Chondrocyte (in vitro differentiated cells): ENCODE measurements at regions not wholly inside any gene's neighbourhood (a gene's known extent, or its start where the extent isn't known, plus 50 kb on each side); places are given as distances from the start of the nearest gene placed in this dataset.

Experiments
- DNase-seq: peaks from one replicate; pipeline ENCODE4 v3.0.0; 2021; ENCODE audit warnings: mixed read lengths, low spot score
- H3K27ac Mint-ChIP-seq: one replicate; pipeline ENCODE4 v1.8.0; 2021; ENCODE audit warnings: mild to moderate bottlenecking, moderate library complexity, mixed read lengths; ENCODE audit not compliant: unreplicated experiment
- H3K27me3 Mint-ChIP-seq: 2 replicates; pipeline ENCODE4 v1.8.0; 2021; ENCODE audit warnings: low read depth, mixed read lengths
- H3K36me3 Mint-ChIP-seq: 2 replicates; pipeline ENCODE4 v1.8.0; 2021; ENCODE audit warnings: low read depth, mixed read lengths
- H3K4me1 Mint-ChIP-seq: 2 replicates; pipeline ENCODE4 v1.8.0; 2021; ENCODE audit warnings: low read depth, mild to moderate bottlenecking, mixed read lengths
- H3K4me3 Mint-ChIP-seq: one replicate; pipeline ENCODE4 v1.8.0; 2021; ENCODE audit warnings: mild to moderate bottlenecking, moderate library complexity, mixed read lengths; ENCODE audit not compliant: unreplicated experiment
- H3K9me3 Mint-ChIP-seq: 2 replicates; pipeline ENCODE4 v1.8.0; 2021; ENCODE audit warnings: low read depth, mixed read lengths
- CTCF ChIP-seq: fragments of 200-600 bp; sonication (generic); IDR thresholded peaks from 2 replicates; pipeline ENCODE4 v1.5.0; 2021; ENCODE audit warnings: antibody characterized with exemption, mild to moderate bottlenecking, moderate library complexity

DNA sequence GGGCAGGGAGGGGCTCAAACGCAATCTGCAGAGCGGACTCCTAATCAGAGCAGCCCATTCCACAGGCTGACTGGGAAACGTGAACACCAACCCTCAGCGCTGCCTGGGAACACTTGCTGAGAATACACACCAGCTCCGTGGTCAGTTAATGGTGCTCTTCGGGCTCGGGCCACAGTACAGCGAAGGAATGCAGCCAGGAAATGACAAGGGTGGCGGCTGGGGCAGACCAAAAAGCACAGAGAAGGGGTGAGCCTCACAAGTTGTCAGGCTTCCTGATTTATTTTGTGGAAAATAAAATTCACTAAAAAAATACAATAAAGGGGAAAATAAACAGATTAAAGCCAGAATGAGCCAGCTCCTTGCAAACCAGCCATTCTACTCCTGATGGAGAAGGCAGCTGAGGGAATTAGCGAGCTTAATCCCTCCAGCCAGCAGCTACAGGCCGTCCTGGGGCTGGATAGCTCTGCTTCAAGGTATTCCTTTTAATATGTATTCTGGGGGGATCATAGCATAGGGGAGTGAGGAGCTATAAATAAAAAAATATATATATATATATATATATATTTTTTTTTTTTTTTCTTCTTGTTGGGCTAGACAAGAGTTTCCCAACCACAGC is 165.5 kb upstream of the NTM start:
- Mint-ChIP-seq H3K27ac (no peak overlapping the region), H3K9me3 (peaks cover 2% of the 10 kb centered on the region), H3K4me3 (no peak overlapping the region), H3K4me1 (peaks cover 5% of the 10 kb centered on the region), H3K27me3 (peaks cover 37% of the 10 kb centered on the region), H3K36me3 (no peaks in the 10 kb centered on the region)
- no peak for TF ChIP-seq CTCF
- no peak for DNase-seq

- Mint-ChIP-seq H3K4me3 (no peak overlapping the region), H3K27me3 (peaks cover 30% of the 10 kb centered on the region), H3K9me3 (peaks cover 6% of the 10 kb centered on the region), H3K27ac (no peak overlapping the region), H3K4me1 (peaks cover 5% of the 10 kb centered on the region), H3K36me3 (no peaks in the 10 kb centered on the region)
- no peak for TF ChIP-seq CTCF
- no peak for DNase-seq
These were observed 163.7 kb upstream of the NTM start for GRCh38 chr11:131206671-131207070.

GRCh38 chr11:131207901-131208300 is 162.5 kb upstream of the NTM start:
- no peak overlapping the region for H3K27ac Mint-ChIP-seq
- H3K4me3 Mint-ChIP-seq: no peak overlapping the region
- TF ChIP-seq CTCF: no peak
- peaks cover 33% of the 10 kb centered on the region for H3K27me3 Mint-ChIP-seq
- peaks cover 4% of the 10 kb centered on the region for H3K9me3 Mint-ChIP-seq
- DNase-seq: no peak
- peaks cover 5% of the 10 kb centered on the region for H3K4me1 Mint-ChIP-seq
- H3K36me3 Mint-ChIP-seq: no peaks in the 10 kb centered on the region

GRCh38 chr11:131217313-131218310 is 152.8 kb upstream of the NTM start:
- no peak for DNase-seq
- H3K36me3 Mint-ChIP-seq: no peaks in the 10 kb centered on the region
- peak; percentile 71 for TF ChIP-seq CTCF
- H3K27me3 Mint-ChIP-seq: peaks cover 32% of the 10 kb centered on the region
- H3K4me1 Mint-ChIP-seq: no peaks in the 10 kb centered on the region
- H3K27ac Mint-ChIP-seq: no peak overlapping the region
- H3K4me3 Mint-ChIP-seq: no peak overlapping the region
- H3K9me3 Mint-ChIP-seq: no peaks in the 10 kb centered on the region

DNA sequence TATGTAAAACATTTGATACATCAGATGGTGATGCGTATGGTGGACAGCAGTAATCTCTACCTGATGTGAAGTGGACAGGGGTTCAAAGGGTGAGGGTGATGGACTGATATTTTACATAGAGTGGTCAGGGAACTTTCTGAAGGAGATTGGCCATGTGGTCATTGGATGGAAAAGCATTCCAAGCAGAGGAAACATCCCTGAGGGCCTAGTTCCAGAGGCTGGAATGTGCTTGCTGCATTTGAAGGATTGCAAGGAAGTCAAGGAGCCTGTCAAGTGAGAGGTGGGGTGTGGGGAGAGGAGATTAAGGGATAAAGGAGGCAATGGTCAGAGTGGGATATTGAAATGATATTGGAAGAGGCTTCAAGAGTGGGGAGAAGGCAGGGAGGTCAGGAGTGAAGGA is 151.9 kb upstream of the NTM start:
- H3K36me3 Mint-ChIP-seq: no peaks in the 10 kb centered on the region
- H3K9me3 Mint-ChIP-seq: no peaks in the 10 kb centered on the region
- no peak for DNase-seq
- no peak overlapping the region for H3K27ac Mint-ChIP-seq
- peaks cover 32% of the 10 kb centered on the region for H3K27me3 Mint-ChIP-seq
- no peaks in the 10 kb centered on the region for H3K4me1 Mint-ChIP-seq
- no peak for TF ChIP-seq CTCF
- H3K4me3 Mint-ChIP-seq: no peak overlapping the region
